ENCODE measurements at regions not wholly inside any gene's neighbourhood (a gene's known extent, or its start where the extent isn't known, plus 50 kb on each side); places are given as distances from the start of the nearest gene placed in this dataset.

DNA sequence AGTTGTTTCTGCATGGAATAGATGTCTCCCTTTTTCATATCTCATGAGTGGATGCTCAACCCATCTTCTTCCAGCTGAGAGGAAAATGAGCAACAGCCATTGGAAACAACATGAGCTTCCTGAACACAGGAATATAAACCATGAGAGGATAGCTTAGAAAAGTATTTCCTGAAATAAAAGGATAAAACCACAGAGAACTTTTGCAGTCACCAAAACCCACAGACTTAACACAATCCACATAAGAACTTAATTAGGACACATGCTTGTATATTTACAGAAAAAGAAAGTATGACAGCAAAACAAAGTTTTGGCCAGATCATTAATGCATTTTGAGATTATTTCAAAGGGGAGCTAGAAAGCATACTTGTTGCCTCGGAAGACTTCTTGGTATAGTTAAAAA is 180.5 kb upstream of the RASGRP1 start:
- TF ChIP-seq POLR2AphosphoS5 (IDR thresholded peaks at IDR 0.05; ENCODE audit: low read depth, low read length), result no peak
- no peak for TF ChIP-seq POLR2A (IDR thresholded peaks at IDR 0.05; ENCODE audit: control extremely low read depth in 1 of 2, low read depth in 2 of 2, low read length in 2 of 2)
- no peak for TF ChIP-seq CBX8 (IDR thresholded peaks at IDR 0.05; ENCODE audit: borderline replicate concordance, low read depth, low read length)
- TF ChIP-seq, protein P1, sequence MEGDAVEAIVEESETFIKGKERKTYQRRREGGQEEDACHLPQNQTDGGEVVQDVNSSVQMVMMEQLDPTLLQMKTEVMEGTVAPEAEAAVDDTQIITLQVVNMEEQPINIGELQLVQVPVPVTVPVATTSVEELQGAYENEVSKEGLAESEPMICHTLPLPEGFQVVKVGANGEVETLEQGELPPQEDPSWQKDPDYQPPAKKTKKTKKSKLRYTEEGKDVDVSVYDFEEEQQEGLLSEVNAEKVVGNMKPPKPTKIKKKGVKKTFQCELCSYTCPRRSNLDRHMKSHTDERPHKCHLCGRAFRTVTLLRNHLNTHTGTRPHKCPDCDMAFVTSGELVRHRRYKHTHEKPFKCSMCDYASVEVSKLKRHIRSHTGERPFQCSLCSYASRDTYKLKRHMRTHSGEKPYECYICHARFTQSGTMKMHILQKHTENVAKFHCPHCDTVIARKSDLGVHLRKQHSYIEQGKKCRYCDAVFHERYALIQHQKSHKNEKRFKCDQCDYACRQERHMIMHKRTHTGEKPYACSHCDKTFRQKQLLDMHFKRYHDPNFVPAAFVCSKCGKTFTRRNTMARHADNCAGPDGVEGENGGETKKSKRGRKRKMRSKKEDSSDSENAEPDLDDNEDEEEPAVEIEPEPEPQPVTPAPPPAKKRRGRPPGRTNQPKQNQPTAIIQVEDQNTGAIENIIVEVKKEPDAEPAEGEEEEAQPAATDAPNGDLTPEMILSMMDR (IDR thresholded peaks at IDR 0.05; ENCODE audit: control extremely low read depth in 1 of 3, insufficient read depth in 1 of 3, low read depth in 1 of 3, low read length in 3 of 3), result no peak
- no peak for TF ChIP-seq RFX5 (IDR thresholded peaks at IDR 0.05; ENCODE audit: borderline replicate concordance, low read depth, low read length)
- no peak for TF ChIP-seq EZH2 (IDR thresholded peaks at IDR 0.05; ENCODE audit: low read depth, low read length, severe bottlenecking)
- no peak for TF ChIP-seq NANOG (IDR thresholded peaks at IDR 0.05; ENCODE audit: insufficient read depth, low read depth, low read length, poor library complexity, severe bottlenecking)
- no peak for TF ChIP-seq EGR1 (IDR thresholded peaks at IDR 0.05; ENCODE audit: borderline replicate concordance, low read depth, low read length)
- no peak for TF ChIP-seq RBBP5 (IDR thresholded peaks at IDR 0.05; ENCODE audit: borderline replicate concordance, low read depth, low read length)
- no peak for TF ChIP-seq YY1 (IDR thresholded peaks at IDR 0.05; ENCODE audit: low read depth, low read length)
- TF ChIP-seq SIN3A (conservative IDR thresholded peaks at IDR 0.05 in 1 of 2, IDR thresholded peaks at IDR 0.05 in 1 of 2; ENCODE audit: low read depth in 1 of 2, low read length in 2 of 2), result no peak
- no peak for TF ChIP-seq BRCA1 (IDR thresholded peaks at IDR 0.05; ENCODE audit: low read depth, low read length)
- no peak for TF ChIP-seq GABPA (IDR thresholded peaks at IDR 0.05; ENCODE audit: borderline replicate concordance, insufficient read depth, low read length)
- TF ChIP-seq SP4 (IDR thresholded peaks at IDR 0.05; ENCODE audit: low read length), result no peak
